MM.1S (cell line): ENCODE measurements at regions not wholly inside any gene's neighbourhood (a gene's known extent, or its start where the extent isn't known, plus 50 kb on each side); places are given as distances from the start of the nearest gene placed in this dataset.
"Not testable (repeated sequence)": the region's sequence is repeated elsewhere in the genome, so short reads cannot be mapped to it uniquely, and the experiment has no call there.

Experiments used
- DNase-seq: peaks from one replicate; pipeline ENCODE4 v3.0.0-alpha.2; 2015
- H2AFZ ChIP-seq: fragments of 300-600 bp; sonication (generic); 2 replicates; pipeline ENCODE4 v1.6.0; 2016; ENCODE audit warnings: antibody characterized with exemption, low read length
- H3F3A ChIP-seq: fragments of 300-600 bp; sonication (generic); 2 replicates; pipeline ENCODE4 v1.6.1; 2016; ENCODE audit warnings: mild to moderate bottlenecking, antibody characterized with exemption, low read length, moderate library complexity, mixed read lengths; ENCODE audit not compliant: insufficient read depth
- H3K27ac ChIP-seq: fragments of 300-600 bp; sonication (generic); 2 replicates; pipeline ENCODE4 v1.5.1; 2016; ENCODE audit warnings: mild to moderate bottlenecking, low read length
- H3K27me3 ChIP-seq: fragments of 300-600 bp; sonication (generic); replicated peaks from 2 replicates; pipeline ENCODE4 v1.6.0; 2016; ENCODE audit warnings: low read length; ENCODE audit not compliant: insufficient read depth
- H3K36me3 ChIP-seq: fragments of 300-600 bp; sonication (generic); replicated peaks from 2 replicates; pipeline ENCODE4 v1.6.1; 2016; ENCODE audit warnings: mild to moderate bottlenecking, low read length, mixed read lengths; ENCODE audit not compliant: insufficient read depth
- H3K4me1 ChIP-seq: fragments of 300-600 bp; sonication (generic); 2 replicates; pipeline ENCODE4 v1.6.1; 2016; ENCODE audit warnings: low read length, mixed read lengths
- H3K4me2 ChIP-seq: fragments of 300-600 bp; sonication (generic); 2 replicates; pipeline ENCODE4 v1.6.0; 2016; ENCODE audit warnings: low read depth, low read length
- H3K4me3 ChIP-seq: fragments of 300-600 bp; sonication (generic); 2 replicates; pipeline ENCODE4 v1.5.1; 2016; ENCODE audit warnings: low read length, mixed read lengths
- H3K79me2 ChIP-seq: fragments of 300-600 bp; sonication (generic); 2 replicates; pipeline ENCODE4 v1.6.1; 2016; ENCODE audit warnings: mixed run types, low read length, mixed read lengths
- H3K9ac ChIP-seq: fragments of 300-600 bp; sonication (generic); 2 replicates; pipeline ENCODE4 v1.6.1; 2016; ENCODE audit warnings: low read length, mixed read lengths
- H3K9me2 ChIP-seq: fragments of 300-600 bp; sonication (generic); replicated peaks from 2 replicates; pipeline ENCODE4 v1.6.1; 2016; ENCODE audit warnings: mild to moderate bottlenecking, low read length, mixed read lengths; ENCODE audit not compliant: insufficient read depth
- H3K9me3 ChIP-seq: fragments of 300-600 bp; sonication (generic); replicated peaks from 2 replicates; pipeline ENCODE4 v1.6.1; 2016; ENCODE audit warnings: mild to moderate bottlenecking, low read length, mixed read lengths; ENCODE audit not compliant: insufficient read depth
- H4K20me1 ChIP-seq: fragments of 300-600 bp; sonication (generic); 2 replicates; pipeline ENCODE4 v1.6.1; 2016; ENCODE audit warnings: mild to moderate bottlenecking, low read length, moderate library complexity, mixed read lengths; ENCODE audit not compliant: insufficient read depth
- EZH2 ChIP-seq: fragments of 300-600 bp; sonication (generic); optimal IDR thresholded peaks from 2 replicates; pipeline ENCODE3; 2017; ENCODE audit warnings: low read depth, mild to moderate bottlenecking, antibody characterized with exemption, low read length, mixed read lengths
- EZH2phosphoT487 ChIP-seq: fragments of 300-600 bp; sonication (generic); IDR thresholded peaks from 2 replicates; pipeline ENCODE4 v1.6.1; 2018; ENCODE audit warnings: antibody characterized with exemption, low read length
- TF ChIP-seq, protein P1 (sequence below): fragments of 300-600 bp; sonication (generic); IDR thresholded peaks from 2 replicates; pipeline ENCODE4 v1.5.1; 2016; ENCODE audit warnings: antibody characterized with exemption, low read length, mixed read lengths

DNA sequence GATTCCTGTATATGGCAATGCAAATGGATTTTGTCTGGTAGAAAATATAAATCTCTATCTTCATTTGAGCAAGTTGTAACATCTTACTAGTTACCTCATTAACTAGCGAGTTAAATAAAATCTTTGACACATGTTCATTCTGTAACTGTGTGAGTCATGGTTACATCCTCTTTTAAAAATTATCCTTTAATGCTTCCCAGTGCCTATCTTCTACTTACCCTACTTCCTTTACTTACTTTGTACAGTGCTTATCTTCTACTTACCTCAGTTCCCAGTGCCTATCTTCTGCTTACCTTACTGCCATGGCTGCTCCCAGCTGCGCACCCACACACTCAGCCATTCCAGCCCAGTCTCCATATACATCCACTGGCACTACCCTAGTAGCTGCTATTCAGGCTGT lies 71.9 kb upstream of the GOLGA8B start:
- no peak for TF ChIP-seq EZH2phosphoT487
- Histone ChIP-seq H3K4me3 (no peak overlapping the region), H3K9me3 (no peaks in the 10 kb centered on the region), H3K9ac (no peak overlapping the region), H3K9me2 (no peaks in the 10 kb centered on the region), H3K27me3 (no peaks in the 10 kb centered on the region), H3K36me3 (no peaks in the 10 kb centered on the region), H3K79me2 (no peaks in the 10 kb centered on the region), H3K4me1 (no peaks in the 10 kb centered on the region), H2AFZ (no peak overlapping the region), H4K20me1 (no peaks in the 10 kb centered on the region), H3F3A (no peaks in the 10 kb centered on the region), H3K4me2 (no peak overlapping the region), H3K27ac (no peak overlapping the region)
- no peak for DNase-seq

DNA sequence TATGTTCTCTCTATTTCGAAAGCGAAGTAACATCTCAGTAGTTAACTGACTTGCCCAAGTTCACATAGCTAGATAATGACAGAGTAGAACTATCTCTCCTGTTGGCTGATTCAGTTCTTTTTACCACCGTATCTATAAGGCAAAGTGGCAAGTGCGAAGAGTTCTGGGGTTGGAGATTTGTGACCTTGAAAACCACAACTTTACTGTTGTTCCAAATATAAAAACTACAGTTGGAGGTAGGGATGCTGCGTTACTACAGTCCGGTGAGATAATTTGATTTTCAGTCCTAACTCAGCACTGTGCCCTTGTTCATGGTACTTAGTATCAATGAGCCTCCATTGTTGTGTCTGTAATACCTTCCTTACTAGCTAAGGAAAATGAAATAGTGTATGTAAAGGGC lies 71.2 kb upstream of the GOLGA8B start:
- Histone ChIP-seq H3K4me1 (no peaks in the 10 kb centered on the region), H3K9ac (no peak overlapping the region), H3K79me2 (no peaks in the 10 kb centered on the region), H4K20me1 (no peaks in the 10 kb centered on the region), H3K27ac (no peak overlapping the region), H3K9me2 (no peaks in the 10 kb centered on the region), H3K36me3 (no peaks in the 10 kb centered on the region), H3K4me2 (no peak overlapping the region), H2AFZ (no peak overlapping the region), H3F3A (no peaks in the 10 kb centered on the region), H3K9me3 (no peaks in the 10 kb centered on the region), H3K4me3 (no peak overlapping the region), H3K27me3 (no peaks in the 10 kb centered on the region)
- no peak for TF ChIP-seq EZH2
- no peak for TF ChIP-seq EZH2phosphoT487
- TF ChIP-seq, protein P1, sequence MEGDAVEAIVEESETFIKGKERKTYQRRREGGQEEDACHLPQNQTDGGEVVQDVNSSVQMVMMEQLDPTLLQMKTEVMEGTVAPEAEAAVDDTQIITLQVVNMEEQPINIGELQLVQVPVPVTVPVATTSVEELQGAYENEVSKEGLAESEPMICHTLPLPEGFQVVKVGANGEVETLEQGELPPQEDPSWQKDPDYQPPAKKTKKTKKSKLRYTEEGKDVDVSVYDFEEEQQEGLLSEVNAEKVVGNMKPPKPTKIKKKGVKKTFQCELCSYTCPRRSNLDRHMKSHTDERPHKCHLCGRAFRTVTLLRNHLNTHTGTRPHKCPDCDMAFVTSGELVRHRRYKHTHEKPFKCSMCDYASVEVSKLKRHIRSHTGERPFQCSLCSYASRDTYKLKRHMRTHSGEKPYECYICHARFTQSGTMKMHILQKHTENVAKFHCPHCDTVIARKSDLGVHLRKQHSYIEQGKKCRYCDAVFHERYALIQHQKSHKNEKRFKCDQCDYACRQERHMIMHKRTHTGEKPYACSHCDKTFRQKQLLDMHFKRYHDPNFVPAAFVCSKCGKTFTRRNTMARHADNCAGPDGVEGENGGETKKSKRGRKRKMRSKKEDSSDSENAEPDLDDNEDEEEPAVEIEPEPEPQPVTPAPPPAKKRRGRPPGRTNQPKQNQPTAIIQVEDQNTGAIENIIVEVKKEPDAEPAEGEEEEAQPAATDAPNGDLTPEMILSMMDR: no peak
- no peak for DNase-seq

GRCh38 chr15:34653992-34654391 lies 70.5 kb upstream of the GOLGA8B start:
- no peak overlapping the region for H3K4me2 ChIP-seq
- H3F3A ChIP-seq: no peaks in the 10 kb centered on the region
- no peaks in the 10 kb centered on the region for H4K20me1 ChIP-seq
- TF ChIP-seq, protein P1: no peak
- TF ChIP-seq EZH2phosphoT487 (no peak), EZH2 (no peak)
- H2AFZ ChIP-seq: no peak overlapping the region
- no peaks in the 10 kb centered on the region for H3K4me1 ChIP-seq
- H3K27ac ChIP-seq: no peak overlapping the region
- no peak overlapping the region for H3K9ac ChIP-seq
- DNase-seq: no peak
- H3K27me3 ChIP-seq: no peaks in the 10 kb centered on the region
- H3K9me2 ChIP-seq: no peaks in the 10 kb centered on the region
- no peaks in the 10 kb centered on the region for H3K36me3 ChIP-seq
- no peak overlapping the region for H3K4me3 ChIP-seq
- no peaks in the 10 kb centered on the region for H3K79me2 ChIP-seq
- H3K9me3 ChIP-seq: no peaks in the 10 kb centered on the region

DNA sequence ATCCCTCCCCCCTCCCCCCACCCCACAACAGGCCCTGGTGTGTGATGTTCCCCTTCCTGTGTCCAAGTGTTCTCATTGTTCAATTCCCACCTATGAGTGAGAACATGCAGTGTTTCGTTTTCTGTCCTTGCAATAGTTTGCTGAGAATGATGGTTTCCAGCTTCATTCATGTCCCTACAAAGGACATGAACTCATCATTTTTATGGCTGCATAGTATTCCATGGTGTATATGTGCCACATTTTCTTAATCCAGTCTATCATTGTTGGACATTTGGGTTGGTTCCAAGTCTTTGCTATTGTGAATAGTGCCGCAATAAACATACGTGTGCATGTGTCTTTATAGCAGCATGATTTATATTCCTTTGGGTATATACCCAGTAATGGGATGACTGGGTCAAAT lies 69.9 kb upstream of the GOLGA8B start:
- not testable (repeated sequence) for H2AFZ ChIP-seq, H3K36me3 ChIP-seq, H3K27ac ChIP-seq

More for the DNA sequence above, 69.9 kb upstream of the GOLGA8B start:
- not testable (repeated sequence) for H3K4me3 ChIP-seq, H3K9me3 ChIP-seq, DNase-seq, H3K9ac ChIP-seq, H4K20me1 ChIP-seq, H3K4me2 ChIP-seq, H3K27me3 ChIP-seq, H3K9me2 ChIP-seq, H3K79me2 ChIP-seq, H3F3A ChIP-seq, H3K4me1 ChIP-seq
